ENCODE measurements at regions not wholly inside any gene's neighbourhood (a gene's known extent, or its start where the extent isn't known, plus 50 kb on each side); places are given as distances from the start of the nearest gene placed in this dataset.

- TF ChIP-seq CTCF (IDR thresholded peaks at IDR 0.05; ENCODE audit: poor library complexity, severe bottlenecking) (no peak), EZH2 (IDR thresholded peaks at IDR 0.05; ENCODE audit: borderline replicate concordance, insufficient read depth, low read length, poor library complexity, severe bottlenecking) (no peak), EP300 (conservative IDR thresholded peaks at IDR 0.05; ENCODE audit: poor library complexity, severe bottlenecking) (peak; percentile 75), TAF1 (IDR thresholded peaks at IDR 0.05; ENCODE audit: low read depth) (no peak), POLR2AphosphoS5 (IDR thresholded peaks at IDR 0.05) (peak; percentile 67), REST (IDR thresholded peaks at IDR 0.05; ENCODE audit: borderline replicate concordance) (no peak)
Observed at GRCh38 chr2:140173790-140174189, 1393.6 kb upstream of the NXPH2 start.
